ENCODE measurements at regions not wholly inside any gene's neighbourhood (a gene's known extent, or its start where the extent isn't known, plus 50 kb on each side); places are given as distances from the start of the nearest gene placed in this dataset.

- no peaks in the 10 kb centered on the region for H3K4me1 ChIP-seq (ENCODE audit: control insufficient read depth in 2 of 2, insufficient read depth in 1 of 2, low read depth in 1 of 2, low read length in 2 of 2)
- no peak overlapping the region for H2AFZ ChIP-seq (ENCODE audit: low read length)
- H3K4me3 ChIP-seq (ENCODE audit: low read length in 2 of 2), result no peak overlapping the region
- H2BK5ac ChIP-seq (ENCODE audit: low read length), result no peak overlapping the region
- H2BK120ac ChIP-seq (ENCODE audit: low read depth, low read length), result no peak overlapping the region
- no peak overlapping the region for H3K14ac ChIP-seq (ENCODE audit: low read length)
- no peak for DNase-seq (ENCODE audit: low spot score)
- no peaks in the 10 kb centered on the region for H3K79me1 ChIP-seq (ENCODE audit: low read depth, low read length)
- no peak overlapping the region for H3K18ac ChIP-seq (ENCODE audit: low read length)
- no peak overlapping the region for H3K9ac ChIP-seq (ENCODE audit: low read depth, low read length, poor library complexity)
- H4K8ac ChIP-seq (ENCODE audit: low read depth, low read length), result no peak overlapping the region
- no peak overlapping the region for H3K4ac ChIP-seq (ENCODE audit: low read length)
- no peaks in the 10 kb centered on the region for H3K36me3 ChIP-seq (replicated peaks in 1 of 2; ENCODE audit: control insufficient read depth in 2 of 2, insufficient read depth in 2 of 2, low read length in 2 of 2)
- no peak overlapping the region for H3K27ac ChIP-seq (replicated peaks; ENCODE audit: low read length)
- H3K27me3 ChIP-seq (ENCODE audit: control insufficient read depth in 3 of 3, insufficient read depth in 3 of 3, low read depth in 1 of 3, low read length in 3 of 3), result no peaks in the 10 kb centered on the region
- H3K9me3 ChIP-seq (replicated peaks in 1 of 2; ENCODE audit: control insufficient read depth in 2 of 2, insufficient read depth in 1 of 2, low read depth in 1 of 2, low read length in 2 of 2), result no peaks in the 10 kb centered on the region
- no peak overlapping the region for H3K4me2 ChIP-seq (ENCODE audit: insufficient read depth, low read length, poor library complexity, severe bottlenecking)
- no peak overlapping the region for H2BK15ac ChIP-seq (ENCODE audit: low read length)
- no peak overlapping the region for H2BK12ac ChIP-seq (ENCODE audit: low read length)
- WGBS, 2 donors (ENCODE audit: extremely low coverage in 2 of 2, insufficient read length in 2 of 2, insufficient replicate concordance in 1 of 2), result no CpG with 5 or more reads among the region's 3 CpGs
- H2AK5ac ChIP-seq (ENCODE audit: low read depth, low read length), result no peak overlapping the region
- H4K91ac ChIP-seq (ENCODE audit: low read depth, low read length, poor library complexity), result no peak overlapping the region
- H3K23ac ChIP-seq (ENCODE audit: low read depth, low read length, poor library complexity), result no peak overlapping the region
These were observed 118.3 kb upstream of the PDE5A start for GRCh38 chr4:119746951-119747350.

- no peak overlapping the region for H3K4me3 ChIP-seq (ENCODE audit: low read length in 2 of 2)
- H2BK120ac ChIP-seq (ENCODE audit: low read depth, low read length), result no peak overlapping the region
- H3K23ac ChIP-seq (ENCODE audit: low read depth, low read length, poor library complexity), result no peak overlapping the region
These were observed 116.7 kb upstream of the PDE5A start for GRCh38 chr4:119745351-119745750.

GRCh38 chr4:119744580-119744979 lies 116.0 kb upstream of the PDE5A start:
- no peaks in the 10 kb centered on the region for H3K9me3 ChIP-seq (replicated peaks in 1 of 2; ENCODE audit: control insufficient read depth in 2 of 2, insufficient read depth in 1 of 2, low read depth in 1 of 2, low read length in 2 of 2)
- no peak overlapping the region for H3K4ac ChIP-seq (ENCODE audit: low read length)
- H2BK120ac ChIP-seq (ENCODE audit: low read depth, low read length), result no peak overlapping the region
- no CpG with 5 or more reads among the region's 3 CpGs for WGBS, 2 donors (ENCODE audit: extremely low coverage in 2 of 2, insufficient read length in 2 of 2, insufficient replicate concordance in 1 of 2)
- no peaks in the 10 kb centered on the region for H3K79me1 ChIP-seq (ENCODE audit: low read depth, low read length)
- H3K4me3 ChIP-seq (ENCODE audit: low read length in 2 of 2), result no peak overlapping the region
- no peak overlapping the region for H3K14ac ChIP-seq (ENCODE audit: low read length)
- H2BK5ac ChIP-seq (ENCODE audit: low read length), result no peak overlapping the region
- no peak for DNase-seq (ENCODE audit: low spot score)
- H3K23ac ChIP-seq (ENCODE audit: low read depth, low read length, poor library complexity), result no peak overlapping the region
- H3K27ac ChIP-seq (replicated peaks; ENCODE audit: low read length), result no peak overlapping the region
- H4K8ac ChIP-seq (ENCODE audit: low read depth, low read length), result no peak overlapping the region
- no peak overlapping the region for H2BK15ac ChIP-seq (ENCODE audit: low read length)
- no peak overlapping the region for H3K4me2 ChIP-seq (ENCODE audit: insufficient read depth, low read length, poor library complexity, severe bottlenecking)
- no peaks in the 10 kb centered on the region for H3K4me1 ChIP-seq (ENCODE audit: control insufficient read depth in 2 of 2, insufficient read depth in 1 of 2, low read depth in 1 of 2, low read length in 2 of 2)
- H3K9ac ChIP-seq (ENCODE audit: low read depth, low read length, poor library complexity), result no peak overlapping the region
- no peaks in the 10 kb centered on the region for H3K36me3 ChIP-seq (replicated peaks in 1 of 2; ENCODE audit: control insufficient read depth in 2 of 2, insufficient read depth in 2 of 2, low read length in 2 of 2)
- no peaks in the 10 kb centered on the region for H3K27me3 ChIP-seq (ENCODE audit: control insufficient read depth in 3 of 3, insufficient read depth in 3 of 3, low read depth in 1 of 3, low read length in 3 of 3)
- no peak overlapping the region for H4K91ac ChIP-seq (ENCODE audit: low read depth, low read length, poor library complexity)
- no peak overlapping the region for H2AFZ ChIP-seq (ENCODE audit: low read length)
- H3K18ac ChIP-seq (ENCODE audit: low read length), result no peak overlapping the region
- no peak overlapping the region for H2BK12ac ChIP-seq (ENCODE audit: low read length)
- H2AK5ac ChIP-seq (ENCODE audit: low read depth, low read length), result no peak overlapping the region

More at GRCh38 chr4:119745351-119745750, 116.7 kb upstream of the PDE5A start:
- Histone ChIP-seq H2AK5ac (ENCODE audit: low read depth, low read length) (no peak overlapping the region), H3K9me3 (replicated peaks in 1 of 2; ENCODE audit: control insufficient read depth in 2 of 2, insufficient read depth in 1 of 2, low read depth in 1 of 2, low read length in 2 of 2) (no peaks in the 10 kb centered on the region), H3K4me2 (ENCODE audit: insufficient read depth, low read length, poor library complexity, severe bottlenecking) (no peak overlapping the region), H3K4ac (ENCODE audit: low read length) (no peak overlapping the region), H2BK5ac (ENCODE audit: low read length) (no peak overlapping the region), H3K18ac (ENCODE audit: low read length) (no peak overlapping the region), H3K4me1 (ENCODE audit: control insufficient read depth in 2 of 2, insufficient read depth in 1 of 2, low read depth in 1 of 2, low read length in 2 of 2) (no peaks in the 10 kb centered on the region), H4K91ac (ENCODE audit: low read depth, low read length, poor library complexity) (no peak overlapping the region), H3K14ac (ENCODE audit: low read length) (no peak overlapping the region), H3K27ac (replicated peaks; ENCODE audit: low read length) (no peak overlapping the region), H3K79me1 (ENCODE audit: low read depth, low read length) (no peaks in the 10 kb centered on the region), H2BK12ac (ENCODE audit: low read length) (no peak overlapping the region), H2AFZ (ENCODE audit: low read length) (no peak overlapping the region), H3K9ac (ENCODE audit: low read depth, low read length, poor library complexity) (no peak overlapping the region), H4K8ac (ENCODE audit: low read depth, low read length) (no peak overlapping the region), H2BK15ac (ENCODE audit: low read length) (no peak overlapping the region), H3K27me3 (ENCODE audit: control insufficient read depth in 3 of 3, insufficient read depth in 3 of 3, low read depth in 1 of 3, low read length in 3 of 3) (no peaks in the 10 kb centered on the region), H3K36me3 (replicated peaks in 1 of 2; ENCODE audit: control insufficient read depth in 2 of 2, insufficient read depth in 2 of 2, low read length in 2 of 2) (no peaks in the 10 kb centered on the region)
- WGBS, 2 donors (ENCODE audit: extremely low coverage in 2 of 2, insufficient read length in 2 of 2, insufficient replicate concordance in 1 of 2), result no CpG with 5 or more reads among the region's 1 CpG
- no peak for DNase-seq (ENCODE audit: low spot score)

GRCh38 chr4:119743644-119744043 lies 115.0 kb upstream of the PDE5A start:
- Histone ChIP-seq H2AK5ac (ENCODE audit: low read depth, low read length) (no peak overlapping the region), H4K91ac (ENCODE audit: low read depth, low read length, poor library complexity) (no peak overlapping the region), H4K8ac (ENCODE audit: low read depth, low read length) (no peak overlapping the region), H2BK12ac (ENCODE audit: low read length) (no peak overlapping the region), H3K18ac (ENCODE audit: low read length) (no peak overlapping the region), H3K9me3 (replicated peaks in 1 of 2; ENCODE audit: control insufficient read depth in 2 of 2, insufficient read depth in 1 of 2, low read depth in 1 of 2, low read length in 2 of 2) (no peaks in the 10 kb centered on the region), H2BK5ac (ENCODE audit: low read length) (no peak overlapping the region), H2BK15ac (ENCODE audit: low read length) (no peak overlapping the region), H3K79me1 (ENCODE audit: low read depth, low read length) (no peaks in the 10 kb centered on the region), H3K4ac (ENCODE audit: low read length) (no peak overlapping the region), H3K4me3 (ENCODE audit: low read length in 2 of 2) (no peak overlapping the region), H3K4me1 (ENCODE audit: control insufficient read depth in 2 of 2, insufficient read depth in 1 of 2, low read depth in 1 of 2, low read length in 2 of 2) (no peaks in the 10 kb centered on the region), H3K23ac (ENCODE audit: low read depth, low read length, poor library complexity) (no peak overlapping the region), H2AFZ (ENCODE audit: low read length) (no peak overlapping the region), H3K27ac (replicated peaks; ENCODE audit: low read length) (no peak overlapping the region), H3K14ac (ENCODE audit: low read length) (no peak overlapping the region), H2BK120ac (ENCODE audit: low read depth, low read length) (no peak overlapping the region), H3K9ac (ENCODE audit: low read depth, low read length, poor library complexity) (no peak overlapping the region), H3K4me2 (ENCODE audit: insufficient read depth, low read length, poor library complexity, severe bottlenecking) (no peak overlapping the region), H3K36me3 (replicated peaks in 1 of 2; ENCODE audit: control insufficient read depth in 2 of 2, insufficient read depth in 2 of 2, low read length in 2 of 2) (no peaks in the 10 kb centered on the region), H3K27me3 (ENCODE audit: control insufficient read depth in 3 of 3, insufficient read depth in 3 of 3, low read depth in 1 of 3, low read length in 3 of 3) (no peaks in the 10 kb centered on the region)
- DNase-seq (ENCODE audit: low spot score), result no peak
- WGBS, 2 donors (ENCODE audit: extremely low coverage in 2 of 2, insufficient read length in 2 of 2, insufficient replicate concordance in 1 of 2), result no CpG with 5 or more reads among the region's 2 CpGs
